SIG-M5 treated with dmso at 0.1 percent for 504 hours (cell line): ENCODE measurements at regions not wholly inside any gene's neighbourhood (a gene's known extent, or its start where the extent isn't known, plus 50 kb on each side); places are given as distances from the start of the nearest gene placed in this dataset.
"Not testable (repeated sequence)": the region's sequence is repeated elsewhere in the genome, so short reads cannot be mapped to it uniquely, and the experiment has no call there.

Source experiments
- DNase-seq: peaks from one replicate; lab custom pipeline; 2025; ENCODE audit not compliant: unreplicated experiment; lab: John Stamatoyannopoulos, UW

GRCh38 chr2:167756446-167756845, 490.9 kb downstream of the STK39 start:
- no peak for DNase-seq

- DNase-seq, result no peak
These were observed 494.3 kb downstream of the STK39 start for GRCh38 chr2:167753142-167753541.

DNA sequence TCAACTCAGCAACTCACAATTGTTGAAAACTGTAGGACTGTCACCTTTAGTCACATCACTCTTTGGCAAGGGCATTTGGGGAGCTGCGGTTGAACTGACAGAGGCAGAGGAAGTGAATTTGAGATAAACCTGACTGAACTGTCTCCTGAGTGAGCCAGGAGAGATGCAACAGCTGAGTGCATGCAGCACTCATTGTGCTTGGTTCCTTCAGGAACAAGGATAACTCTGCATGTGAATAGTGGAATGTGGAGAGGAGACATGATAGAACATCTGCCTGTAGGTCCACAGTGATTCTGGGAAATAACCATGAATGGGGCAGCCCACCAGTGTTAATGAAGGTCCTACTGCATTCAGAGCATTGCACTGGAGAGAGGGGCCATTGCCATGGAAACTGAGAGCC, 494.7 kb downstream of the STK39 start:
- no peak for DNase-seq

DNA sequence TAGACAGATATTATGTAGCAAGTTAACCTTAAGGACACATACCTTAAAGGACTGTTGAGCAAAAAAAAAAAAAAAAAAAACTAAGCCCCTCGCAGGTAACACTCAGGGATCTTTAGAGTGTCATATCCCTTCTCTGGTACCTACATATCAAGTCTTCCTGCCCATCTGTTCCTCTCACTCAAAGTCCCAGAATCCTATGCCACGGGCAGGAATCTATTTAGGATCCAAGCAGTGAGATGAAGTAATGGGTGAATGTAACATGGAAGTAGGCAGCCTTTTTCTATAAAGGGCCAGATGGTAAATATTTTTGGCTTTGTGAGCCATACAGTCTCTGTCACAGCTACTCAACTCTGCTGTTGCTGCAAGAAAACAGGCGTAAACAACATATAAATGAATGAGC, 496.7 kb downstream of the STK39 start:
- no peak for DNase-seq

DNA sequence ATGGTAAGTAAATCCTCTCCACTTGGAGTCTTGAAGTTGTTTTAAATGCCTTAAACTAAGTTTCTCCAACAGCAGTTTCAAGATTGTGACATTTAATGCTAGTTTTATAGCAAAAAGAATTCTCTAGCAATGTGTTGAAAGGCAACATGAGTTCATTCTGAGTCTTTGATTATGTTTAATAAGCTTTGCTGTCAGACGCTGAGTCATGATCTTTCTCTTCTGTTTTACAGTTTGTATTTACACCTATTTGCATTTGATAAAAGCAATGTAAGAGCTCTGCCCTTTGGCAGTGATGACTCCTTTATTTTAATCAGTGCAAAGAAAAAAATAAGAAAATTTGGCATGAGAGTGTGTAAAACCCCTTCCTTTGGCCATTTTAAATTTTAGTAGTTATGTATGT, 497.7 kb downstream of the STK39 start:
- DNase-seq, result no peak

GRCh38 chr2:167749016-167749415, 498.4 kb downstream of the STK39 start:
- no peak for DNase-seq

DNA sequence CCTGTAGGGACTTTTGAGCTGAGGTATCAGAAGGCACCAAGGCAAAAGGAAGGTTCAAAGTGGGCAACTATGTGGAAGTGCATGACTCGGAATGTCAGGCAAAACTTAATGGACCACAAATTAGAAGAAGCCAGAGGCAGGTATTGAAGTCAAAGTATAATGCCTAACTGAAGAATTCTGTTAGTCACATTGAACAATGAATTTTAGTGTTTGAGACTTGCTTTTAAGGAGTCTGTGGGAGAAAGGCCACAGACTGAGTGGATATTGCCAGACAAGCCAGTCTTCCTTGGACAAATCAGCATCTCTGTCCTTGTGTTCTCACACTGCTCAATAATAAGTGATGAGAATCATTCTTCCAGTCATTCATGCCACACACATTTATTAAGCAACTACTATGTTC, 498.9 kb downstream of the STK39 start:
- DNase-seq, result no peak

- DNase-seq, result no peak
These were observed 501.7 kb downstream of the STK39 start for GRCh38 chr2:167745667-167746066.

DNA sequence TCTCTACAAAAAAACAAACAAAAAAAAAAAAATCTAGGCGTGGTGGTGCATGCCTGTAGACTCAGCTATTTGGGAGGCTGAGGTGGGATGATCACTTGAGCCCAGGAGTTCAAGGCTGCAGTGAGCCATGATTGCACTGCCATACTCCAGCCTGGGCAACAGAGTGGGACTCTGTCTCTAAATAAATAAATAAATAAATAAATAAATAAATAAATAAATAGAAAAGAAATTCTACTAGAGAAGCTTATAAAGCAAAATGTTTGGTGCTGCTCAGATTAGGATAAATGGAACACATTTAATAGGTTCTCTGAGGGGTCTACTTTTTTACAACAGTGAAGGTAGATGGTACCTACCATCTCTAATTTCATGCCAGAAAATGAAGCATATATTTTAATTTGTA, 507.5 kb downstream of the STK39 start:
- not testable (repeated sequence) for DNase-seq

- no peak for DNase-seq
These were observed 513.6 kb downstream of the STK39 start for GRCh38 chr2:167733747-167734146.

DNA sequence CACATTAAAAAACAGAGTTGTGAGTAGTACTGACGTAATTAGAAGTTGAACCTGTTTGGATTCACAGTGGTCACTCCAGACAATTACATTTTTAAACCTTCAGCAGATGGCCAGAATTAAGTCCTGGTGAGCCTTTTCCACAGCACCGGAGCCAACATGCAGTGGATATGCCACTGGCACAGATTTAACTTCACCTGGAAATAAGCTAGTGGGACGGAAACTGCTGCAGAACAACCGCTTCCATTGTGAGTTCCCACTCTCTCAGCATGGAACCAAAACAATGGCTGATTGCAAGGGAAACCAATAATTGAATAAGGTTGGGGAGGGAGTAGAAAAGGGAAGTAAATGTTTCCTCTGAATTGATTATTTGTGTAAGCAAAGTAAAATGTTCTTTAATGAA, 515.1 kb downstream of the STK39 start:
- no peak for DNase-seq

- DNase-seq, result no peak
These were observed 517.5 kb downstream of the STK39 start for GRCh38 chr2:167729911-167730310.

GRCh38 chr2:167726788-167727187, 520.6 kb downstream of the STK39 start:
- no peak for DNase-seq

DNA sequence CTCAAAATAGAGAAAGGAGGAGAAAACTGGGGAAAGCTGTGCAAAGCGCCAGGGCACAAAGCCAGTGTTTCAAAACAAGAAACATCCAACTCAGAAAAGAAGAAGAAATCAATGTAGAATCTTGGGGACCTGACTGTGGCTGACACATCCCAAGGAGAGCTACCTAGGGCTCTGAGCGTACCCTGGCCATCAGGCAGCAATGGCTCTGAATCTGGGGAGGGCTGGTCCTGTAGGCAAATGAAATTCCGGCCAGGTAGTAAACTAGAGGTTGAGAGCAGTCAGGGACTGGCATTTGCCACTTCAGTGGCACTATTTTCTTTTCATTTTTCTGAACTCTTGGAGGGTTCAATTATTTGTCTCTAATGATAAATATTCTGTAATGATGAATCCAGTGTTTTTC, 525.8 kb downstream of the STK39 start:
- DNase-seq, result no peak

- no peak for DNase-seq
These were observed 528.0 kb downstream of the STK39 start for GRCh38 chr2:167719410-167719809.

GRCh38 chr2:167718560-167718959, 528.8 kb downstream of the STK39 start:
- no peak for DNase-seq

DNA sequence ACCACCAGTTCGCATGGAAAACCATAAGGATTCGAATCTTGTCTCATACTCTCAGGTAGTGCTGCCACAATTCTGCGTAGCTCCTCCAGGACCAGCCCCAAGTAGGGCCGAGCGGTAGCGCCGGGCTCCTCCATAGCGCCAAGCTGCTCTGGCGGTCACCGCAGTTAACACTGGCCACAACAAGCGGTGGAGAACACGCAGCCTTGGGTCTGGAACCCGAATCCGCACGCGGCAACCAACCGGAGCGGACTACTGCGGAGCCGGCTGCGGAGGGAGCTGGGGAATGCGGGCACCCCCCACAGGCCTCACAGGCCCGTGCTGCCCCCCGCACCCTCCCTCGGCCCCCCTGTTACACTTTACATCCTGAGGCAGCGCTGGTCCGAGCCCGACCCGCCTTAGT, 531.5 kb downstream of the STK39 start:
- DNase-seq, result no peak

GRCh38 chr2:167715498-167715897, 531.9 kb downstream of the STK39 start:
- not testable (repeated sequence) for DNase-seq

DNA sequence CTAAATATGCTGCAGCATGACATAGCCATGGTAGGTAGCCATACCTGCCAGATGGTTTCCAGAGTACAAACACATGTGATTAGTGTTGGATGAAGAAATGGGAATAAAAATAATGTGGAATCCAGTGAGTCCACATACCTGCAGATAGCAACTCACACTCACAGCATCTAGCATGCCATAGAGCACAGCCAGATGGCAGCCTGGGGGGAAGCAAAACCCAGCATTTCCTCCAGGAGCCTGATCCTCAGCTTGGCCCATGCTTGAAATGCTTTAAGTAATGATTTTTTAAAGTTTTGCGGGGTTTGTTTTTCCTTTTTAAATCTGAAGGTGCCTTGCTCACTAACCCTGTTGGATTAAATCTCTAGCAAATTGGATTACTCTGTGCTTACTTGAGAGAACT, 535.1 kb downstream of the STK39 start:
- no peak for DNase-seq

- DNase-seq, result no peak
These were observed 538.4 kb downstream of the STK39 start for GRCh38 chr2:167708998-167709397.

DNA sequence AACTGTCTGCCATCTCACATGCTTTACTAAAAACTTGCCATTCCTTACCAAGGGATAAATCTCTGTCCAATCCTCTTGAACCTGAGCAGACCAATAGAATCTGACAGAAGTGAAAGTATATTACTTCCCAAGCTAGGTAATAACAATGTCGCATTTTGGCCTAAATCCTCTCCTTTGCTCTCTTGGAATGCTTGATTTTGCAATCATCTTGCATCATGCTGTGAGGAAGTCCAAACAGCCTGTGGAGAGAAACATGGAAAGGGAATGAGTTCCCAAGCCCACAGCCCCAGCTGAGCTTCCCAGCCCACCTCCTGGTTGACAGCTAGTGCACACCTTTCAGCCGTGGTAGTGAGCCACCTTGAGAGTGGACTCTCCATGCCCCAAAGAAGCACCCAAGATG, 540.6 kb downstream of the STK39 start:
- DNase-seq, result no peak

DNA sequence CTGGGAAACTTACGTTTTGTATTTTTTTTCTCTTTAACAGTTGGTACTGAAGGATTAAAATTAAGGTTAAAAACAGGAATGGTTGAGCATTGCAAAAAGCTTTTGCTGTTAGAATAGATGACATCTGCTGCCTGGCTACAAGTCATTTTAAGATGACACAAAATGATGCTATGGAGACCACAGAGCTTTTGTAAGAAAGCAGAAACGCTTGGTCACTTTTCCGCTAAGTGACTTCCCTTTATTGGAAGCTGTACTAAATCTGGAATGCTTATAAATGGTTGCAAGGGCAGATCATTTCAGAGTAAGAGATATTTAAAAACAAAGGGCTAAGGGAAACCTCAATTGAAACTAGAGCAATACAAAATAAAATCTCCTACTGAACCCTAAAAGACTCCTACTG, 544.0 kb downstream of the STK39 start:
- DNase-seq, result no peak

DNA sequence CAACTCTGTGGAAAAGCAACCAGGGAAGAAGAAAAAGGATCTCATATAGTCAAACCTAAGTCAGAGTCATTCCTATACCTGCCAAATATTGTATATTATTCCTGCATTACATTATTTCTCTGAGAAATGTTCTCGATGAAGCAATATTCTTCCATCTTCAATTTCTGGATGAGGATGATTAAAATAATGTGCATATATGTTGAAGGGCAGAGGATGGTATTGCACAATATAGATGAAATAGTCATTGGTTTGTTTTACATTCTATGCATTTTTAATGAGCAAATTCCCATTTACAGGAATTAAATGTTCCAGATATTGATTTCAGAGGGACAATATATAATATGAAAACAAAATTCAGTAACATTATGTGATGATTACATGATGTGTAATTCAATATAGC, 545.2 kb downstream of the STK39 start:
- no peak for DNase-seq

- no peak for DNase-seq
These were observed 545.7 kb downstream of the STK39 start for GRCh38 chr2:167701651-167702050.
